Adrenal gland (tissue), 5 donors: ENCODE measurements at regions not wholly inside any gene's neighbourhood (a gene's known extent, or its start where the extent isn't known, plus 50 kb on each side); places are given as distances from the start of the nearest gene placed in this dataset.

Experiments used
- POLR2A ChIP-seq, 2 donors: fragments of 450-650 bp; IDR thresholded peaks; one replicate each; pipeline ENCODE4 v1.6.1; 2017; ENCODE audit warnings: antibody characterized with exemption in 2 of 2, mild to moderate bottlenecking in 2 of 2, moderate library complexity in 1 of 2
- TF ChIP-seq, protein P1 (sequence below), 6 experiments: fragments of 450-650 bp in 4 of 6; fragments of 200-600 bp in 2 of 6; sonication (generic) in 1 of 6; IDR thresholded peaks; 1 replicate in 5 of 6; 2 replicates in 1 of 6; pipeline versions ENCODE4 v1.5.1 to v1.8.0; 2016 to 2021; ENCODE audit warnings: antibody characterized with exemption in 6 of 6, mild to moderate bottlenecking in 2 of 6, moderate library complexity in 1 of 6
- donor health status: DM: no; HTN: no; CAD: no.

DNA sequence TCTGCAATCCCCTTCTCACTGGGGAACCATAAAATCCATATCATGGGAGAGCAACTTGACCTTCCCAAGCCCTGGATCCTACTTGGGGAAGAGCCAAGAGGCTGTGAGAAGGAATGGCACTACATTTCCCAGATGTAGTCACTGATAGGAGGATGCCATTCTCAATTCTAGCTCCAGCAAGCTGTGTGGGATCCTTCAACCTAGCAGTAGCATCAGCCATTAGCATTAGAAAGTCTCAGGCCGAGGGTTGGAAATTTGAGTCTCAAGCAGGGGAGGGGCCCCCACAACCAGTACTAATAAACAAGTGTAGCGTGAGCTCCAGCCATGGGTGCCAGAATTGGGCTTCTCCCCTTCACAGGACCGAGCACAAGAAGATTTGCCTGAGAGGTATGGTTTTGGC, 84.3 kb upstream of the NELL2 start:
- TF ChIP-seq, protein P1, sequence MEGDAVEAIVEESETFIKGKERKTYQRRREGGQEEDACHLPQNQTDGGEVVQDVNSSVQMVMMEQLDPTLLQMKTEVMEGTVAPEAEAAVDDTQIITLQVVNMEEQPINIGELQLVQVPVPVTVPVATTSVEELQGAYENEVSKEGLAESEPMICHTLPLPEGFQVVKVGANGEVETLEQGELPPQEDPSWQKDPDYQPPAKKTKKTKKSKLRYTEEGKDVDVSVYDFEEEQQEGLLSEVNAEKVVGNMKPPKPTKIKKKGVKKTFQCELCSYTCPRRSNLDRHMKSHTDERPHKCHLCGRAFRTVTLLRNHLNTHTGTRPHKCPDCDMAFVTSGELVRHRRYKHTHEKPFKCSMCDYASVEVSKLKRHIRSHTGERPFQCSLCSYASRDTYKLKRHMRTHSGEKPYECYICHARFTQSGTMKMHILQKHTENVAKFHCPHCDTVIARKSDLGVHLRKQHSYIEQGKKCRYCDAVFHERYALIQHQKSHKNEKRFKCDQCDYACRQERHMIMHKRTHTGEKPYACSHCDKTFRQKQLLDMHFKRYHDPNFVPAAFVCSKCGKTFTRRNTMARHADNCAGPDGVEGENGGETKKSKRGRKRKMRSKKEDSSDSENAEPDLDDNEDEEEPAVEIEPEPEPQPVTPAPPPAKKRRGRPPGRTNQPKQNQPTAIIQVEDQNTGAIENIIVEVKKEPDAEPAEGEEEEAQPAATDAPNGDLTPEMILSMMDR (IDR thresholded peaks at IDR 0.05): no peak
- no peak for TF ChIP-seq POLR2A (IDR thresholded peaks at IDR 0.05)
